Esophagus muscularis mucosa (tissue), 3 donors: ENCODE measurements at regions not wholly inside any gene's neighbourhood (a gene's known extent, or its start where the extent isn't known, plus 50 kb on each side); places are given as distances from the start of the nearest gene placed in this dataset.

Experiments
- EP300 ChIP-seq: sonication (generic); formaldehyde crosslinking; IDR thresholded peaks from one replicate; pipeline ENCODE4 v1.6.1; 2017; ENCODE audit warnings: antibody characterized with exemption
- TF ChIP-seq, protein P1 (sequence below), 3 experiments: fragments of 200-600 bp in 2 of 3; fragments of 450-650 bp in 1 of 3; sonication (generic) in 2 of 3; IDR thresholded peaks; one replicate each; pipeline ENCODE4 v1.5.1; 2017 to 2019; ENCODE audit warnings: antibody characterized with exemption in 3 of 3, mild to moderate bottlenecking in 2 of 3, moderate library complexity in 1 of 3

DNA sequence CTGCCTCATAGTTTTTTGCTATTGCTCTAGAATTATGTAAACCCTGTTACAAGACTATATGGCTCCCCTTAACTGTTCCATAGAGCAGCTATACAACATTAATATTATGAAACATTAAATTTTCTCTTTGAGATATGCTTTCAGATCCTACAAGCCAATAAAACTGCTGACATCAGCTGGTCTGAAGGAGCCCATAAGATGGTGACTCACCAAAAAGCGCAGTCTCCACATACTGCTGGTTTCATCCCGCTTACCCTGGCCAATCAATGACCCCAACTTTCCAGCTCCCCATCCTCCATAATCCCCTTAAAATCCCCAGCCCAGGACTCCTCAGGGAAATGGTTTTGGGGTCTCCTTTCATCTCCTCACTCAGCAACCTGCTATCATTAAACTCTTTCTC lies 172.7 kb downstream of the NSG2 start:
- TF ChIP-seq, protein P1, sequence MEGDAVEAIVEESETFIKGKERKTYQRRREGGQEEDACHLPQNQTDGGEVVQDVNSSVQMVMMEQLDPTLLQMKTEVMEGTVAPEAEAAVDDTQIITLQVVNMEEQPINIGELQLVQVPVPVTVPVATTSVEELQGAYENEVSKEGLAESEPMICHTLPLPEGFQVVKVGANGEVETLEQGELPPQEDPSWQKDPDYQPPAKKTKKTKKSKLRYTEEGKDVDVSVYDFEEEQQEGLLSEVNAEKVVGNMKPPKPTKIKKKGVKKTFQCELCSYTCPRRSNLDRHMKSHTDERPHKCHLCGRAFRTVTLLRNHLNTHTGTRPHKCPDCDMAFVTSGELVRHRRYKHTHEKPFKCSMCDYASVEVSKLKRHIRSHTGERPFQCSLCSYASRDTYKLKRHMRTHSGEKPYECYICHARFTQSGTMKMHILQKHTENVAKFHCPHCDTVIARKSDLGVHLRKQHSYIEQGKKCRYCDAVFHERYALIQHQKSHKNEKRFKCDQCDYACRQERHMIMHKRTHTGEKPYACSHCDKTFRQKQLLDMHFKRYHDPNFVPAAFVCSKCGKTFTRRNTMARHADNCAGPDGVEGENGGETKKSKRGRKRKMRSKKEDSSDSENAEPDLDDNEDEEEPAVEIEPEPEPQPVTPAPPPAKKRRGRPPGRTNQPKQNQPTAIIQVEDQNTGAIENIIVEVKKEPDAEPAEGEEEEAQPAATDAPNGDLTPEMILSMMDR (IDR thresholded peaks at IDR 0.05), result no peak
- no peak for TF ChIP-seq EP300
